ENCODE measurements at regions not wholly inside any gene's neighbourhood (a gene's known extent, or its start where the extent isn't known, plus 50 kb on each side); places are given as distances from the start of the nearest gene placed in this dataset.

DNA sequence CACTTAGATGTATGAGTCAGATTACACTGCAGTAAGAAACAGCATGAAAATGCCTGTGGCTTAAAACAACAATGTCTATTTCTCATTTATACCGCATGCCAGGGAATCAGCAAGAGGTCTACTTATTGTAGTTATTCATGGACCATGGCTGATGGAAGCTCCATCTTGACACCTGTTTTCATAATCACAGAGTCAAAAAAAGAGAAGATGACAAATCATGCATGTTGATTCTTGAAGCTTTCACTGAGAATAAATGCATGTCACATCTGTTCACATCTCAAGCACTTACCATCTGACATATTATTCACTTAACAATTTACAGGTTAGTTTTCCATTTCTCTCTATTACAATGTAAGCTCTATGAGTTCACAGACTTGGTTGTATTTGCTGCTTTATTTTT lies 194.2 kb upstream of the SLITRK2 start:
- no peak for DNase-seq
- Mint-ChIP-seq H3K36me3 (ENCODE audit: unreplicated experiment) (no peaks in the 10 kb centered on the region), H3K27ac (ENCODE audit: unreplicated experiment) (no peak overlapping the region), H3K27me3 (ENCODE audit: unreplicated experiment) (no peaks in the 10 kb centered on the region), H3K4me1 (ENCODE audit: low read depth, unreplicated experiment) (no peaks in the 10 kb centered on the region), H3K4me3 (ENCODE audit: unreplicated experiment) (no peak overlapping the region), H3K9me3 (ENCODE audit: unreplicated experiment) (no peaks in the 10 kb centered on the region)
- TF ChIP-seq, protein P1, sequence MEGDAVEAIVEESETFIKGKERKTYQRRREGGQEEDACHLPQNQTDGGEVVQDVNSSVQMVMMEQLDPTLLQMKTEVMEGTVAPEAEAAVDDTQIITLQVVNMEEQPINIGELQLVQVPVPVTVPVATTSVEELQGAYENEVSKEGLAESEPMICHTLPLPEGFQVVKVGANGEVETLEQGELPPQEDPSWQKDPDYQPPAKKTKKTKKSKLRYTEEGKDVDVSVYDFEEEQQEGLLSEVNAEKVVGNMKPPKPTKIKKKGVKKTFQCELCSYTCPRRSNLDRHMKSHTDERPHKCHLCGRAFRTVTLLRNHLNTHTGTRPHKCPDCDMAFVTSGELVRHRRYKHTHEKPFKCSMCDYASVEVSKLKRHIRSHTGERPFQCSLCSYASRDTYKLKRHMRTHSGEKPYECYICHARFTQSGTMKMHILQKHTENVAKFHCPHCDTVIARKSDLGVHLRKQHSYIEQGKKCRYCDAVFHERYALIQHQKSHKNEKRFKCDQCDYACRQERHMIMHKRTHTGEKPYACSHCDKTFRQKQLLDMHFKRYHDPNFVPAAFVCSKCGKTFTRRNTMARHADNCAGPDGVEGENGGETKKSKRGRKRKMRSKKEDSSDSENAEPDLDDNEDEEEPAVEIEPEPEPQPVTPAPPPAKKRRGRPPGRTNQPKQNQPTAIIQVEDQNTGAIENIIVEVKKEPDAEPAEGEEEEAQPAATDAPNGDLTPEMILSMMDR (IDR thresholded peaks at IDR 0.05; ENCODE audit: partially characterized antibody, unreplicated experiment), result no peak

DNA sequence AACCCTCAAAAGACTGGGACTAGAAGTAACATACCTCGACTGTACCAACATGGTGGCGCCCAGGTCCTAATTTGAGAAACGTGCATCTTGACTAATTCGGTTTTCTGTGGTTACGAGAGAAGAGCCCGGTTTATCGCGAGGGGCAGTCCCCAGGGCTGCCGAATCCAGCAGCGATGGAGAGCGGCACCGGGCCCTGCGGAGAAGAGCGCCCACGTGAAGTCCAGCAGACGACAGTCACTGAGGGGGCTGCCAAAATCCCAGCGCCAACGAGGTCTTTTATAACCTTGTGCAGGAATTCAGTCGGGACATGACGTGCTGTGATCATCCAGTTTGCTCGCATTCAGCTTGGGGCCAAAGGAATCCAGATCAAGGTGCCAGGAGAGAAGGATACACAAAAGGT lies 187.5 kb upstream of the SLITRK2 start:
- Mint-ChIP-seq H3K27me3 (ENCODE audit: unreplicated experiment) (peaks cover 2% of the 10 kb centered on the region), H3K4me1 (ENCODE audit: low read depth, unreplicated experiment) (no peaks in the 10 kb centered on the region), H3K27ac (ENCODE audit: unreplicated experiment) (no peak overlapping the region), H3K36me3 (ENCODE audit: unreplicated experiment) (no peaks in the 10 kb centered on the region), H3K9me3 (ENCODE audit: unreplicated experiment) (peaks cover 3% of the 10 kb centered on the region), H3K4me3 (ENCODE audit: unreplicated experiment) (no peak overlapping the region)
- TF ChIP-seq, protein P1 (IDR thresholded peaks at IDR 0.05; ENCODE audit: partially characterized antibody, unreplicated experiment), result no peak
- no peak for DNase-seq

DNA sequence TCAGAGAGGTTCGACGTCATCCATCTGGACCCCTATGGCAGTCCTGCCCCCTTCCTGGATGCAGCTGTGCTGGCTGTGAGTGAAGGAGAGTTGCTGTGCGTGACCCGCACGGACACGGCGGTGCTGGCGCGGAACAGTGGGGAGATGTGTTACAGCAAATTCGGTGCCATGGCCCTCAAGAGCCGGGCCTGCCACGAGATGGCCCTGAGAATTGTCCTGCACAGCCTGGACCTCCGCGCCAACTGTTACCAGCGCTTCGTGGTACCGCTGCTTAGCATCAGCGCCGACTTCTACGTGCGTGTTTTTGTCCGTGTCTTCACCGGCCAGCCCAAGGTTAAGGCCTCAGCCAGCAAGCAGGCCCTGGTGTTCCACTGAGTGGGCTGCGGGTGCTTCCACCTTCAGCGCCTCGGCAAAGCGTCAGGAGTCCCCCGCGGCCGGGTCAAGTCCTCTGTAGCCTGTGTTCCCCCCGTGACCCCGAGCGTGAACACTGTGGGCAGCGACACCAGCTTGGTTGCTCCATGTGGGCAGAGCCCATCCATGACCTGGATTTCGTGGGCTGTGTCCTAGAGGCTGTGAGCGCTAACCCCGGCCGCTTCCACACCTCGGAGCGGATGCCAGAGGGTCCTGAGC lies 186.7 kb upstream of the SLITRK2 start:
- Mint-ChIP-seq H3K36me3 (ENCODE audit: unreplicated experiment) (no peaks in the 10 kb centered on the region), H3K9me3 (ENCODE audit: unreplicated experiment) (peaks cover 3% of the 10 kb centered on the region), H3K27ac (ENCODE audit: unreplicated experiment) (no peak overlapping the region), H3K4me3 (ENCODE audit: unreplicated experiment) (no peak overlapping the region), H3K27me3 (ENCODE audit: unreplicated experiment) (peaks cover 2% of the 10 kb centered on the region), H3K4me1 (ENCODE audit: low read depth, unreplicated experiment) (no peaks in the 10 kb centered on the region)
- TF ChIP-seq, protein P1 (IDR thresholded peaks at IDR 0.05; ENCODE audit: partially characterized antibody, unreplicated experiment), result no peak
- DNase-seq, result no peak

DNA sequence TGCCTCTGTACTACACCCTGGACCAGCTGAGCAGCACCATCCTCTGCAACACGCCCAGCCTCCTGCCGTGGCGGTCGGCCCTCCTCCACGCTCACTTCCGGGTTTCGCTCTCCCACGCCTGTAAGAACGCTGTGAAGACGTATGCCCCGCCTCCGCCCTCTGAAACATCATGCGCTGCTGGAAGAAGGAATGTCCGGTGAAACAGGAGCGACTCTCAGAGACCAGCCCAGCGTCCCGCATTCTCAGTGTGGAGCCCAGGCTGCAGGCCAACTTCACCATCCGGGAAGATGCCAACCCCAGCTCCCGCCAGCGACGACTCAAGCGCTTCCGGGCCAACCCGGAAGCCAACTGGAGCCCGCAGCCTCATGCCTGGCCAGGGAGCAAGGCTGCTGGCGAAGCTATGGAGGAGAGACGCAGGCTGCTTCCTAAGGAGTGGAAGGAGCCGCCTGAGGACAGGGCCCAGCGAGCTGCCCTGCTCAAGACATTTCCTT lies 186.1 kb upstream of the SLITRK2 start:
- Mint-ChIP-seq H3K9me3 (ENCODE audit: unreplicated experiment) (peaks cover 3% of the 10 kb centered on the region), H3K4me3 (ENCODE audit: unreplicated experiment) (no peak overlapping the region), H3K27me3 (ENCODE audit: unreplicated experiment) (peaks cover 2% of the 10 kb centered on the region), H3K36me3 (ENCODE audit: unreplicated experiment) (no peaks in the 10 kb centered on the region), H3K27ac (ENCODE audit: unreplicated experiment) (no peak overlapping the region), H3K4me1 (ENCODE audit: low read depth, unreplicated experiment) (no peaks in the 10 kb centered on the region)
- TF ChIP-seq, protein P1 (IDR thresholded peaks at IDR 0.05; ENCODE audit: partially characterized antibody, unreplicated experiment), result no peak
- no peak for DNase-seq

DNA sequence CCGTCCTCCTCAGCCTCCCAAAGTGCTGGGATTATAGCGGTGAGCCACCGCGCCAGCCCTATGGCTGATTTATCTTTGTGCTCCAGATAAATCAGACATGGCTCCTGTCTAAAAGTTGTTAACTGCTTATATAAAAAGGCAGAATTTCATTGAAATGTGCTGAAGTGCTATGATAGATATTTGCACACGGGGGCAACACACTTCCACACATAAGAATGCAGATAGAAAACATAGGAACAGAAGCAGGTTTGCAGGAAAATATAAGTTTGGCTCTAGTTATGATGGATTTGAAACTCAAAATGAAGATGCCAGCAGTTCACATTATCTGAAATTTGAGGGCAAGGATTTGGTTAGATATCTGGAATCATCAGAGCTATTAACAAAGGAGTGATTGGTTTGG lies 163.1 kb upstream of the SLITRK2 start:
- TF ChIP-seq, protein P1 (IDR thresholded peaks at IDR 0.05; ENCODE audit: partially characterized antibody, unreplicated experiment), result no peak
- peaks cover 1% of the 10 kb centered on the region for H3K9me3 Mint-ChIP-seq (ENCODE audit: unreplicated experiment)
- DNase-seq, result no peak

More for the DNA sequence above, 163.1 kb upstream of the SLITRK2 start:
- no peaks in the 10 kb centered on the region for H3K36me3 Mint-ChIP-seq (ENCODE audit: unreplicated experiment)
- H3K4me1 Mint-ChIP-seq (ENCODE audit: low read depth, unreplicated experiment), result no peaks in the 10 kb centered on the region
- no peak overlapping the region for H3K4me3 Mint-ChIP-seq (ENCODE audit: unreplicated experiment)
- no peak overlapping the region for H3K27ac Mint-ChIP-seq (ENCODE audit: unreplicated experiment)
- no peaks in the 10 kb centered on the region for H3K27me3 Mint-ChIP-seq (ENCODE audit: unreplicated experiment)
